ENCODE measurements at regions not wholly inside any gene's neighbourhood (a gene's known extent, or its start where the extent isn't known, plus 50 kb on each side); places are given as distances from the start of the nearest gene placed in this dataset.

- Histone ChIP-seq H3K9ac (ENCODE audit: low read depth in 2 of 2, low read length in 2 of 2) (no peak overlapping the region), H3K9me3 (no peaks in the 10 kb centered on the region), H3K27ac (no peak overlapping the region), H3K4me3 (no peak overlapping the region), H3K36me3 (no peaks in the 10 kb centered on the region), H3K4me1 (no peaks in the 10 kb centered on the region), H3K27me3 (no peaks in the 10 kb centered on the region)
- TF ChIP-seq CTCF (IDR thresholded peaks at IDR 0.05): no peak
- no peak for DNase-seq
- intact Hi-C loops (cut with DNase I): no loop called here
These were observed 431.9 kb downstream of the COG6 start for GRCh38 chr13:40087091-40088002.

- H3K9me3 ChIP-seq: no peaks in the 10 kb centered on the region
- intact Hi-C loops (cut with DNase I): no loop called here
- no peaks in the 10 kb centered on the region for H3K4me1 ChIP-seq
- no peak overlapping the region for H3K4me3 ChIP-seq
- no peak overlapping the region for H3K9ac ChIP-seq (ENCODE audit: low read depth in 2 of 2, low read length in 2 of 2)
- H3K27ac ChIP-seq: peak overlapping the region; percentile 26
- no peaks in the 10 kb centered on the region for H3K36me3 ChIP-seq
- no peaks in the 10 kb centered on the region for H3K27me3 ChIP-seq
- no peak for TF ChIP-seq CTCF (IDR thresholded peaks at IDR 0.05)
- DNase-seq: peak; percentile 32
These were observed 438.6 kb downstream of the COG6 start for GRCh38 chr13:40094056-40094455.

GRCh38 chr13:40095695-40096356 lies 440.4 kb downstream of the COG6 start:
- no peak for TF ChIP-seq CTCF (IDR thresholded peaks at IDR 0.05)
- no peaks in the 10 kb centered on the region for H3K4me1 ChIP-seq
- no peak overlapping the region for H3K27ac ChIP-seq
- H3K9ac ChIP-seq (ENCODE audit: low read depth in 2 of 2, low read length in 2 of 2): no peak overlapping the region
- intact Hi-C loops (cut with DNase I): no loop called here
- DNase-seq: no peak
- no peaks in the 10 kb centered on the region for H3K36me3 ChIP-seq
- no peaks in the 10 kb centered on the region for H3K27me3 ChIP-seq
- no peaks in the 10 kb centered on the region for H3K9me3 ChIP-seq
- no peak overlapping the region for H3K4me3 ChIP-seq

GRCh38 chr13:40096357-40096901 lies 441.0 kb downstream of the COG6 start:
- DNase-seq: no peak

More at GRCh38 chr13:40096357-40096901, 441.0 kb downstream of the COG6 start:
- Histone ChIP-seq H3K27me3 (no peaks in the 10 kb centered on the region), H3K4me3 (no peak overlapping the region), H3K27ac (no peak overlapping the region), H3K36me3 (no peaks in the 10 kb centered on the region), H3K4me1 (no peaks in the 10 kb centered on the region), H3K9me3 (no peaks in the 10 kb centered on the region), H3K9ac (ENCODE audit: low read depth in 2 of 2, low read length in 2 of 2) (no peak overlapping the region)
- intact Hi-C loops (cut with DNase I): no loop called here
- no peak for TF ChIP-seq CTCF (IDR thresholded peaks at IDR 0.05)

All from colonic mucosa (tissue), 4 donors.